ENCODE measurements at regions not wholly inside any gene's neighbourhood (a gene's known extent, or its start where the extent isn't known, plus 50 kb on each side); places are given as distances from the start of the nearest gene placed in this dataset.

DNA sequence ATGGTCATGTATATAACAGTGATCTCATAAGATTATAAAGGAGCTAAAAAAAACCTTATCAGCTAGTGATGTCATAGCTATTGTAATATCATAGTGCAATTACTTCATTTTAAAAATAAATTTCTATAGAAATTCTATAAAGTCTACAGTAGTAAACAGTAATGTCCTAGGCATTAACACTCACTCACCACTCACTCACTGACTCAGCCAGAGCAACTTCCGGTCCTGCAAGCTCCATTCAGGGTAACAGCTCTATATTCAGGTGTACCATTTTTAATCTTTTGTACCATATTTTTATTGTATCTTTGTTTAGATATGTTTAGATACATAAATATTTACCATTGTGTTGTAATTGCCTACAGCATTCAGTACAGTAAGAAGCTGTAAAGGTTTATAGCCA lies 524.4 kb upstream of the CDH5 start:
- no peaks in the 10 kb centered on the region for H3K27me3 ChIP-seq (ENCODE audit: control insufficient read depth, insufficient read depth, low read length)
- ChIA-PET POLR2A (no interaction called here), CTCF (no interaction called here)
- DNase-seq (ENCODE audit: low read depth), result no peak
- TF ChIP-seq, protein P1, sequence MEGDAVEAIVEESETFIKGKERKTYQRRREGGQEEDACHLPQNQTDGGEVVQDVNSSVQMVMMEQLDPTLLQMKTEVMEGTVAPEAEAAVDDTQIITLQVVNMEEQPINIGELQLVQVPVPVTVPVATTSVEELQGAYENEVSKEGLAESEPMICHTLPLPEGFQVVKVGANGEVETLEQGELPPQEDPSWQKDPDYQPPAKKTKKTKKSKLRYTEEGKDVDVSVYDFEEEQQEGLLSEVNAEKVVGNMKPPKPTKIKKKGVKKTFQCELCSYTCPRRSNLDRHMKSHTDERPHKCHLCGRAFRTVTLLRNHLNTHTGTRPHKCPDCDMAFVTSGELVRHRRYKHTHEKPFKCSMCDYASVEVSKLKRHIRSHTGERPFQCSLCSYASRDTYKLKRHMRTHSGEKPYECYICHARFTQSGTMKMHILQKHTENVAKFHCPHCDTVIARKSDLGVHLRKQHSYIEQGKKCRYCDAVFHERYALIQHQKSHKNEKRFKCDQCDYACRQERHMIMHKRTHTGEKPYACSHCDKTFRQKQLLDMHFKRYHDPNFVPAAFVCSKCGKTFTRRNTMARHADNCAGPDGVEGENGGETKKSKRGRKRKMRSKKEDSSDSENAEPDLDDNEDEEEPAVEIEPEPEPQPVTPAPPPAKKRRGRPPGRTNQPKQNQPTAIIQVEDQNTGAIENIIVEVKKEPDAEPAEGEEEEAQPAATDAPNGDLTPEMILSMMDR (IDR thresholded peaks at IDR 0.05; ENCODE audit: insufficient read depth, low read depth, low read length), result no peak
- H3K36me3 ChIP-seq (ENCODE audit: control insufficient read depth, insufficient read depth, low read length), result no peaks in the 10 kb centered on the region
- no peak overlapping the region for H3K4me3 ChIP-seq (ENCODE audit: low read depth, low read length)

DNA sequence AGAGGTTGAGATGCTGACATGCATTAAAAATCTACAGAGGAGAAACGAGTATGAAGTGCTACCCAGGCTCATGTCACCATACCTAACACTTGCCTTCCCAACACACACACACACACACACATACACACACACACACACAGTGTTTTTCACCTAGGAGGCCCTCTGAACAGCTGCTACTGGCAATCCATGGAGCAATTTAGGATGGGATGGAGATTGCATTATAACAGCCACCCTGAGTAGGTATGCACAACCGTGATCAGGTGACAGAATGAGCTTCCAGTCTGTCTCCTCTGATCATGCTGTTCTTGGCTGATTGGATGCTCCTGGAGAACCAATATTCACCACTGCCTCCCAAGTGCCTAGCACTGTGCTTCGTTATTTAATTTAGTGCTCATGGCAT lies 528.5 kb upstream of the CDH5 start:
- TF ChIP-seq, protein P1 (IDR thresholded peaks at IDR 0.05; ENCODE audit: insufficient read depth, low read depth, low read length), result no peak

DNA sequence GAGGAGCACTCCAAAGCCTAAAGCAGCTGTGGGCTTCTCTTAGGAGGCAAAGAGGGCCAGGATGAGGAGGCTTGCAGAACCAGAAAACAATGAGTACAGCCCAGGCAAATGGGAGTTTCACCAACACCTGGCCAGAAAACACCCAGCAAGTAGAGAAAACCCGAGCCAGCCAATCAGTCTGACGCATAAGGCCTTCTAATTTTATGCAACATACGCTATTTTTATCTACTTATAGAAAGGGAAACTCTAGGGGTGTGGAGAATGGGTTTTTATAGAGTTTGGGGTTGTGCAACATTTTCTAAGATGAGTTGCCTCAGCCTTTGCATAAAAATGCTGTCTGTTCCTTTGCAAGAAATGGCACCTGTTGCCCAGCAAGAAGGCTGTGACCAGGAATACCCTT lies 529.0 kb upstream of the CDH5 start:
- H3K4me3 ChIP-seq (ENCODE audit: low read depth, low read length), result no peak overlapping the region

More for the DNA sequence above, 528.5 kb upstream of the CDH5 start:
- CTCF ChIA-PET, result no interaction called here
- Histone ChIP-seq H3K36me3 (ENCODE audit: control insufficient read depth, insufficient read depth, low read length) (no peaks in the 10 kb centered on the region), H3K27me3 (ENCODE audit: control insufficient read depth, insufficient read depth, low read length) (no peaks in the 10 kb centered on the region), H3K4me3 (ENCODE audit: low read depth, low read length) (no peak overlapping the region)
- no peak for DNase-seq (ENCODE audit: low read depth)
- POLR2A ChIA-PET, result no interaction called here

DNA sequence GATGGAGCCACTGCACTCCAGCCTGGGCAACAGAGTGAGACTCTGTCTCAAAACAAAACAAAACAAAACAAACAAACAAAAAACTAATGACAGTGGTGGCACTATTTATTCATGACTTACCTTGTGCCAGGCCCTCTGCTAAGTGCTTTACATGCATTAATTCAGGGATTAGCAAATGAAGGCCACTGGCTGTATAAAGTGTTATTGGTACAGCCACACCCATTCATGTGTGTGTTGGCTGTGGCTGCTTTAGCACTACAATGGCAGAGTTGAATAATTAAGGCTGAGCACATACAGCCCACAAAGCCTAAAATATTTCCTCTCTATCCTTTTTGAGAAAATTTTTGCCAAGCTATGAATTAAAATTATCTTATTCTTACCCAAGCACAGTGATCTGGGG lies 531.8 kb upstream of the CDH5 start:
- ChIA-PET POLR2A (no interaction called here), CTCF (interaction anchor here (1.5 kb wide), 1 partner anchor 28 kb away, joined by 4 read pairs; no protein-coding TSS in a partner anchor)

More for the DNA sequence above, 529.0 kb upstream of the CDH5 start:
- TF ChIP-seq, protein P1 (IDR thresholded peaks at IDR 0.05; ENCODE audit: insufficient read depth, low read depth, low read length), result no peak
- ChIA-PET POLR2A (interaction anchor here (0.7 kb wide), 1 partner anchor 9 kb away, joined by 3 read pairs; no protein-coding TSS in a partner anchor), CTCF (no interaction called here)
- Histone ChIP-seq H3K36me3 (ENCODE audit: control insufficient read depth, insufficient read depth, low read length) (no peaks in the 10 kb centered on the region), H3K27me3 (ENCODE audit: control insufficient read depth, insufficient read depth, low read length) (no peaks in the 10 kb centered on the region)
- no peak for DNase-seq (ENCODE audit: low read depth)

DNA sequence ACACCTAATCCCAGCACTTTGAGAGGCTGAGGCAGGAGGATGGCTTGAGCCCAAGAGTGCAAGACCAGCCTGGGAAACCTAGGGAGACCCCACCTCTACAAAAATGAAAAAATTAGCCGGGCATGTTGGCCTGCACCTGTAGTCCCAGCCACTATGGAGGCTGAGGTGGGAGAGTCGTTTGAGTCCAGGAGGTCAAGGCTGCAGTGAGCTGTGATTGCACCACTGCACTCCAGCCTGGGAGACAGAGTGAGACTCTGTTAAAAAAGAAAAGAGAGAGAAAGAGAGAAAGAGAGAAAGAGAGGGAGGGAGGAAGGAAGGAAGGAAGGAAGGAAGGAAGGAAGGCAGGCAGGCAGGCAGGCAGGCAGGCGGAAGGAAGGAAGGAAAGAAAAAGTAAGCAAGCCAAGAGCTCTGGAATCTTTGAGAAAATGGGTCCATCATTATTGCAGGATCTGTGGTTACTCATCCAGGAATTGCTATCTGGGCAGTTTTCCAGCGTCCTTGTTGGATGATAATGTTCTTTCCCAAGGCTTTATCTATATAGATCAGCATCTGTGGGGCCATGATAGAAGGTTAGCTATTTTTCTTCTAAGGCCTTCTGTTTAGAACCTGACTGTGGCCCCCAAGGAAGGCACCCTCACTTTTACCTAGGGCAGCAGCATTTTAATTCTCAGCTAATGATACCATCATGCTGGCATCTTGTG lies 533.2 kb upstream of the CDH5 start:
- DNase-seq (ENCODE audit: low read depth), result peak; percentile 70
- ChIA-PET CTCF (interaction anchor here (1.3 to 1.5 kb wide), 2 partner anchors 8 to 26 kb away, joined by 3 to 4 read pairs; no protein-coding TSS in a partner anchor), POLR2A (interaction anchor here (0.5 to 0.7 kb wide), 3 partner anchors 22 to 356 kb away, joined by 3 to 4 read pairs (median 4); no protein-coding TSS in a partner anchor)

More for the DNA sequence above, 531.8 kb upstream of the CDH5 start:
- no peak overlapping the region for H3K4me3 ChIP-seq (ENCODE audit: low read depth, low read length)
- H3K27me3 ChIP-seq (ENCODE audit: control insufficient read depth, insufficient read depth, low read length), result no peaks in the 10 kb centered on the region; the same call in 1 of the 2 replicates
- no peak for DNase-seq (ENCODE audit: low read depth)
- H3K36me3 ChIP-seq (ENCODE audit: control insufficient read depth, insufficient read depth, low read length), result no peaks in the 10 kb centered on the region
- TF ChIP-seq, protein P1 (IDR thresholded peaks at IDR 0.05; ENCODE audit: insufficient read depth, low read depth, low read length), result no peak

More for the DNA sequence above, 533.2 kb upstream of the CDH5 start:
- no peaks in the 10 kb centered on the region for H3K36me3 ChIP-seq (ENCODE audit: control insufficient read depth, insufficient read depth, low read length)
- H3K4me3 ChIP-seq (ENCODE audit: low read depth, low read length), result no peak overlapping the region
- no peaks in the 10 kb centered on the region; the same call in 1 of the 2 replicates for H3K27me3 ChIP-seq (ENCODE audit: control insufficient read depth, insufficient read depth, low read length)
- TF ChIP-seq, protein P1 (IDR thresholded peaks at IDR 0.05; ENCODE audit: insufficient read depth, low read depth, low read length), result no peak
